Ovary (tissue), 7 donors: ENCODE measurements at regions not wholly inside any gene's neighbourhood (a gene's known extent, or its start where the extent isn't known, plus 50 kb on each side); places are given as distances from the start of the nearest gene placed in this dataset.

ENCODE experiments used
- DNase-seq, 5 donors: peaks; one replicate each; pipeline ENCODE4 v3.0.0-alpha.2; 2019 to 2020
- H3K27ac ChIP-seq, 2 donors: fragments of 200-600 bp; one replicate each; pipeline versions ENCODE4 v1.5.1 to v1.8.0; 2019 to 2022
- H3K27me3 ChIP-seq: fragments of 200-600 bp; one replicate; pipeline ENCODE4 v1.8.0; 2022
- H3K36me3 ChIP-seq: fragments of 200-600 bp; sonication (generic); one replicate; pipeline ENCODE4 v1.5.1; 2019
- H3K4me1 ChIP-seq: one replicate; pipeline ENCODE4 v1.8.1; 2013; ENCODE audit warnings: mild to moderate bottlenecking, moderate library complexity; ENCODE audit not compliant: insufficient read depth
- H3K4me3 ChIP-seq: fragments of 200-600 bp; sonication (generic); one replicate; pipeline ENCODE4 v1.5.1; 2017
- H3K9me3 ChIP-seq, 2 donors: fragments of 200-600 bp in 1 of 2; sonication (generic) in 1 of 2; one replicate each; pipeline versions ENCODE4 v1.5.1 to v1.8.1; 2013 to 2019; ENCODE audit warnings: mild to moderate bottlenecking in 1 of 2, moderate library complexity in 1 of 2
- EP300 ChIP-seq: sonication (generic); formaldehyde crosslinking; IDR thresholded peaks from one replicate; pipeline ENCODE4 v1.6.1; 2017; ENCODE audit warnings: antibody characterized with exemption
- POLR2A ChIP-seq: fragments of 450-650 bp; IDR thresholded peaks from one replicate; pipeline ENCODE4 v1.6.1; 2017; ENCODE audit warnings: antibody characterized with exemption, mild to moderate bottlenecking, moderate library complexity
- WGBS, 3 donors: extraction: QIAGEN DNeasy Blood & Tissue Kit in 1 of 3; methylation state at CpG; one replicate each; pipeline versions ENCODE4 v1.1.5 to v1.1.7; 2013 to 2017; 5-methylcytosine and 5-hydroxymethylcytosine counted together
- intact Hi-C, 4 donors: fragments of 100-400 bp; cut with DNase I; formaldehyde crosslinking; loops; one replicate each; pipeline versions ENCODE4 v1.11.0 to v1.15.1; 2022 to 2023
- TF ChIP-seq, protein P1 (sequence below), 3 donors: fragments of 450-650 bp in 2 of 3; fragments of 200-600 bp in 1 of 3; IDR thresholded peaks; one replicate each; pipeline versions ENCODE4 v1.5.1 to v1.8.0; 2016 to 2022; ENCODE audit warnings: antibody characterized with exemption in 3 of 3, mild to moderate bottlenecking in 1 of 3
- donor health status: DM: no; HTN: no; CAD: no; lungs with moderate emphysema.
- donor health status: DM: no; HTN: no; CAD: no.
- donor health status: Bipolar disorder and iron deficiency.
- donor health status: DM: no; HTN: no; CAD: no.
- donor health status: DM: yes; HTN: yes; CAD: no.

DNA sequence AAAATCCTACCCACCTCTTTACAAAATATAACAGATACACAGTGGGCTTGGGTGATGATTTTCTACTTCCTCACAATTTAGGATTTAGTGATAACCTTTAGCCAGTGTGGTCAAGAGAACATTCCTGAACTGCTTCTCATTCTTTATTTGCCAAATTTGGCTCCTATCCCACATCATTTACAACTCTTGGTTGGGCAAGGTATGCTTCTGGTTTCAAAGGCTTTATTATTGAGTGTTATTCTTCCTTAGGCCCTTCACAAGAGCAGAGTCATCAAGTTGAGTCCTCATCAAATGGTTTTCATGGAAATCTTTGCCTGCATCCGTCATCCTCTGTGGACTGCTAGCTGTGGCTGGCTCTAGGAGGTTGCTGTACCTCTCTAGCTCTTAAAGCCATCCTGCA lies 472.0 kb upstream of the ETAA1 start:
- intact Hi-C loops: no loop called here
- H3K4me1 ChIP-seq: peaks cover 2% of the 10 kb centered on the region
- no peak for DNase-seq
- H3K27ac ChIP-seq: no peak overlapping the region
- no peaks in the 10 kb centered on the region for H3K36me3 ChIP-seq
- TF ChIP-seq, protein P1, sequence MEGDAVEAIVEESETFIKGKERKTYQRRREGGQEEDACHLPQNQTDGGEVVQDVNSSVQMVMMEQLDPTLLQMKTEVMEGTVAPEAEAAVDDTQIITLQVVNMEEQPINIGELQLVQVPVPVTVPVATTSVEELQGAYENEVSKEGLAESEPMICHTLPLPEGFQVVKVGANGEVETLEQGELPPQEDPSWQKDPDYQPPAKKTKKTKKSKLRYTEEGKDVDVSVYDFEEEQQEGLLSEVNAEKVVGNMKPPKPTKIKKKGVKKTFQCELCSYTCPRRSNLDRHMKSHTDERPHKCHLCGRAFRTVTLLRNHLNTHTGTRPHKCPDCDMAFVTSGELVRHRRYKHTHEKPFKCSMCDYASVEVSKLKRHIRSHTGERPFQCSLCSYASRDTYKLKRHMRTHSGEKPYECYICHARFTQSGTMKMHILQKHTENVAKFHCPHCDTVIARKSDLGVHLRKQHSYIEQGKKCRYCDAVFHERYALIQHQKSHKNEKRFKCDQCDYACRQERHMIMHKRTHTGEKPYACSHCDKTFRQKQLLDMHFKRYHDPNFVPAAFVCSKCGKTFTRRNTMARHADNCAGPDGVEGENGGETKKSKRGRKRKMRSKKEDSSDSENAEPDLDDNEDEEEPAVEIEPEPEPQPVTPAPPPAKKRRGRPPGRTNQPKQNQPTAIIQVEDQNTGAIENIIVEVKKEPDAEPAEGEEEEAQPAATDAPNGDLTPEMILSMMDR (IDR thresholded peaks at IDR 0.05): no peak
- TF ChIP-seq EP300 (no peak), POLR2A (no peak)
- WGBS, 3 donors: 84 to 97% (median 89%) methylated on average over 1 of the region's 1 CpG
- H3K27me3 ChIP-seq: no peaks in the 10 kb centered on the region
- H3K4me3 ChIP-seq: no peak overlapping the region
- H3K9me3 ChIP-seq: no peaks in the 10 kb centered on the region

DNA sequence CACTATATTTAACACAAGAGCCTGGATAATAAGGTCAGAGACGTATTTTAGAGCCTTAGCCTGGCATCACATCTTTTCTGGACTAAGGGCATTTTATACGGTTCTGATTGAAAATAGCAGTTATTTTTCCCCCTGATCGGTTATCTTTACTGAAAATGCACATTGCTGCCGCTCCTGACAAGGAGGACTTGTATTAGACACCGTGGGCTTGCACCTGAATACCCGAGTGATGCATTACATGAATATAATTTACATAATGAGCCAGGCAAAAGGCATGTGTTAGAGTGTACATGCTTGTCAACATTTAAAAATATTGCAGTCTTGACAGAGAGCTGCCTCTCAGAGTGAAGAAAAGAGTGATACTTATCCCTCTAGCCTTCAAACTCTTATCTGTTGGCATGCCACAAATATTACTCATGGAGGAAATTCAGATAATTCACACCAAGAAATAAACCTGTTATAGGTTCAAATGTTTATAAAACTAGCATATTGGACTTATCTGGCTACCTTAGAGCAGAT lies 470.5 kb upstream of the ETAA1 start:
- Histone ChIP-seq H3K9me3 (no peaks in the 10 kb centered on the region), H3K27ac (no peak overlapping the region), H3K4me3 (no peak overlapping the region), H3K27me3 (no peaks in the 10 kb centered on the region), H3K4me1 (peaks cover 6% of the 10 kb centered on the region), H3K36me3 (no peaks in the 10 kb centered on the region)
- WGBS, 3 donors: 81 to 96% (median 90%) methylated on average over 6 of the region's 6 CpGs
- no peak for DNase-seq
- TF ChIP-seq EP300 (no peak), POLR2A (no peak)
- TF ChIP-seq, protein P1 (IDR thresholded peaks at IDR 0.05): no peak
- intact Hi-C loops: no loop called here

GRCh38 chr2:66929632-66930338 lies 467.3 kb upstream of the ETAA1 start:
- WGBS, 3 donors: 23 to 28% (median 23%) methylated on average over 8 of the region's 8 CpGs
- no peaks in the 10 kb centered on the region for H3K9me3 ChIP-seq
- DNase-seq: peak; percentile 85 to 96 (median 93)

GRCh38 chr2:66930339-66931220 lies 466.6 kb upstream of the ETAA1 start:
- peaks cover 5% of the 10 kb centered on the region for H3K4me1 ChIP-seq
- DNase-seq: no peak
- no peaks in the 10 kb centered on the region for H3K36me3 ChIP-seq
- no peaks in the 10 kb centered on the region for H3K27me3 ChIP-seq
- intact Hi-C loops: no loop called here
- peak overlapping the region in 1 of 2 donors; percentile 6 for H3K27ac ChIP-seq
- no peak overlapping the region for H3K4me3 ChIP-seq
- TF ChIP-seq, protein P1 (IDR thresholded peaks at IDR 0.05): no peak
- TF ChIP-seq EP300 (no peak), POLR2A (no peak)
- no peaks in the 10 kb centered on the region for H3K9me3 ChIP-seq
- 55 to 67% (median 60%) methylated on average over 3 of the region's 3 CpGs for WGBS, 3 donors

More at GRCh38 chr2:66929632-66930338, 467.3 kb upstream of the ETAA1 start:
- Histone ChIP-seq H3K4me3 (no peak overlapping the region), H3K27me3 (no peaks in the 10 kb centered on the region), H3K36me3 (no peaks in the 10 kb centered on the region), H3K4me1 (peaks cover 5% of the 10 kb centered on the region), H3K27ac (no peak overlapping the region)
- no peak for TF ChIP-seq POLR2A
- TF ChIP-seq, protein P1 (IDR thresholded peaks at IDR 0.05): no peak
- TF ChIP-seq EP300: no peak
- intact Hi-C loops: no loop called here
